GM21381 (cell line): ENCODE measurements at regions not wholly inside any gene's neighbourhood (a gene's known extent, or its start where the extent isn't known, plus 50 kb on each side); places are given as distances from the start of the nearest gene placed in this dataset.

Experiments used
- ATAC-seq: cut with Tn5 transposase; IDR thresholded peaks from one replicate; pipeline ENCODE4 v1.9.1; 2021; ENCODE audit warnings: mild to moderate bottlenecking, moderate library complexity; ENCODE audit not compliant: unreplicated experiment

DNA sequence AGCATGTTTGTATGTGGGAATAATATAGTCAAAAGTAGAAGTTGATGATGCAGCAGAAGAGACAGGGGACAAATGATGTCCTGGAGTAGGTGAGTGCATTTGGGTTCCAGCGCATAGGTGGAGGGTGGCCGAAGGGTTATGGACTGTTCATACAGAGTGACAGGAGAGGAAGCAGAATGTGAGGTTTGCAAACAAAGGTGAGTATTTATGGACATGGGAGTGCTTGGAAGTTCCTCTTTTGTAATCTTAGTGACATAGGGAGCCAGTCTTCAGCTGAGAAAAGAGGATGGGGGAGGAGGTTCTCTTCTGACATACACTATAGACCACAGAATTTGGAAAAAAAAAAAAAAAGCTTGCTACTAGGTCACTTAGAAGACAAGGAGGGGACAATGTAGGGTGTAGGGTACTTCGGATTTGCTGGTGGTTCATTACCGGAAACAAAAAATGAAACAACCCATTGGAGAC is 331.6 kb downstream of the DLEU7 start:
- ATAC-seq = peak; percentile 43

DNA sequence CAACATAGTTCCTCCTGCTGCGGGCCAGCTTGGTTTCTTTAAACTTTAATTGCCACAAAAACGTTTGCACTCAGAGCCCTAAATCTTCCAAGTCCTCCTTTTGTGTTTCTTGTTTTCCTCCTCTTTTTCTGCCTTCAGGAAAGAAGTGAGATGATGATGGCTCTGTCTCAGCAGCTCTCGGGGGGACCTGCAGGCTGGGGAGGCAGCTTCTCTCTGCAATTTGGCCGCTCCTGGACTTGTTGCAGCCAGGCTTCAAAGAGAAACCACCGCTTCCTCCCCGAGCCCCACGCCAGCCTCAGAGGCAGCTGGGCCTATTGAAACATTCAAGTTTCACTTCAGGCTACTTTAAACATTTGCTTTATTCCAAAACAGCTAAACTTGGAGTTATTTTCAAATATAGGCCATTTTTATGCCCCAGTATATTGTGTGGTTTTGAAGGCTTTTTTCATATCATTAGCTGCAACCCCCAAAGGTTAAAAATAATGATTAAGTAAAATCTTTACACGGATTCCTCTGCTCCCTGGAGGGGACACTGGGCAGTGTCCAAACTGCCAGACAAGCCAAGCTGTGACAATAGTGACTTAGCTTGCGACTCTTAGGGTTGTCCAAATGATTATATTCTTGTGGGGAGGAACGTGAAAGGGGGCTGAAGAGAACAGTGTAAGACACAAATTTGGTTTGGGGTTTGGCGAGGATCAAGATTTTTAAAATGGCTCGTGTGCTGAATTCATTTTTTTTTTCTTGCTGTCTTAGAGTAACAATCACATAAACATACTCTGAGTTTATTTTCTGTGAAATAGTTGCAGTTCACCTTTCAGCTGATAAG is 330.8 kb downstream of the DLEU7 start:
- peak; percentile 95 for ATAC-seq

DNA sequence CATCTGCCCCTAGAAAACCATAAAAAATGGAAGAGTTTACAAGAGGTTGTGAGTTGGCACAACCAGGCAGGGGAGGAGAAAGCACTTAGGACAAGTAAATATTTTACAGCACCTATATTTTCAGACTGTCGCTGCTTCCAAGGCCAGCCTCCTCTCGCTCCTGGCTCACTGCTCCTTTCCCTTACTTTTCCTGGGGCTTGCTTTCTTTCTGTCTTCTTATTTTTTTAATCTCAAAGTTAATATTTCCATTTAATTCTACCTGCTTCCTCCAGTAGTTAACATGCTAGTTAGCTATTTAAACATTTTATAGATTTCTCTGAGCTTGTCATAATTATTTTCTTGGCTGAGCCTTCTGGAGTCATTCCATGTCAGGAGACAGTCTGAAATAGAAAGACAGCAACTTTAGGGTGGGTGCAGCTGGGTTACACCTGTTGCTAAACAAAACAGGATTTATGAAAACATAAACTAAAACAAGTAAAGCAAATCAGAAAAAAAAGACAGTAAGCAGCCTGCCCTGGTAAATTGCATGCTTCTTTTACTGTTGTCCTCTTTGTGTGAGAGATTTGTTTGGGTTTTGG is 330.1 kb downstream of the DLEU7 start:
- ATAC-seq = no peak

DNA sequence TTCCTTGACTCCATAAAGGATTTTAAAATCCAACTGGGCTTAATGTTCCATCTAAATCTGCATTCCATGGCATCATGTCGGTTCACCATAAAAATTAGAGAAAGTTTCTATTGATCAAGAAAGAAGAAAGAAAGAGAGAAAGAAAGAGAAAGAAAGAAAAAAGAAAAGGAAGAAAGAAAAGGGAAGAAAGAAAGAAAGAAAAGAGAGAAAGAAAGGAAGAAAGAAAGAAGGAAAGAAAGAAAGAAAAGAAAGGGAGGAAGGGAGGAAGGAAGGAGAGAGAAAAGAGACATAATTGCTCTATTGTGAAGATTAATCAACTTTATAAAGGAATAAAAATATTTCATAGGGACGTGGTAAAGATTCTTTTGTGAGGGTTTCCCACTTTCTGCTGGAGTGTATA is 329.2 kb downstream of the DLEU7 start:
- ATAC-seq = no peak

DNA sequence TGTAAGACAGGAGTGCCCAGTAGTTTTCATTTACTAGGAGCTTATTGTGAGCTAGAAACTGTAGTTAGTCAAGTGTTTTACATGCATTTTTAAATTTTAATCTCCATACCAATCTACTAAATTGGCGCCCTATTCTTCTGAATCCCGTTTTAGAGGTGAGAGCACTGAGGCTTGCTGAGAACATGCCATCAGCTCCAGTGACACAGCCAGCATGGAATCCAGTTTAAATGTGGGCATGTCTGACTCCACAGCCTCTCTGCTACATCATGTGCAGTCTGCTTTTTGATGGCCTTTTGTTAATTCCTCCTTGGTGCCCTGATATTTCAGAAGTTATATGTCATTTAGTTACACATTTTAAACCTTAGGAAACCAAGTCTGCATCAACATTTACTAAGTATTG is 325.4 kb downstream of the DLEU7 start:
- no peak for ATAC-seq

DNA sequence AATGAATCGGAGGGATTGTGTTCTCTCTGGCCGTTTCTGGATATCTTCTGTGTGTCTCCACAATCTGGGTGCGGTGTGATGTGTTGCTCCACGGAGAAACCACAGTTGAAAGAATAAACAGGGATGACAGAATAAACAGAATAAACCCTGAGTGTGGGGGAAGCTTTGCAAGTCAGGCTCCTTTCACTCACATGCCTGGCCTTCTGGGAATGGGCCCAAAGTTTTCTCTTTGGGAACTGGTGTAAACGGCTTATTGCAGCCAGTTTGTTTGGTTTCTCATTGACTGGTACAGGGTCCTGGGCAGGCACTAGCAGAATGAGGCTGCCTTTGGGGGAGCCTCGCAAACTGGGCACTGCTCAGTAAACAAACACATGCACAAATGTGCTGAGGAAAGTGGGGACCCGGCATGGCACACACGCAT is 324.7 kb downstream of the DLEU7 start:
- ATAC-seq = no peak

DNA sequence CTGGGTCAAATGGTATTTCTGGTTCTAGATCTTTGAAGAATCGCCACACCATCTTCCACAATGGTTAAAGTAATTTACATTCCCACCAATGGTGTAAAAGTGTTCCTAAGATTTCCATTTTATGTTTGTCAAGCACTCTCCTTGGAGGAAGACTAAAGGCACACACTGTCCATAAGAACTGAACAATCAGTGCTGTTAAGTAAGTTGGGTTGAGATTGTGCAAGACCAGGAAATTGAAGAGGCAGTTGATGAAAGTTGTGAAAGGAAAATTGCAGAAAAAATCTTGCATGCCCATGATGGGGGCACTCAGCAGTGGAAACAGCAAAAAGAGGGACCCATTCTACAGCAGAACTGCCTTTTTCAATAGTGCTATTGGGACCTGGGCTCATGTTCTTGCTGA is 323.6 kb downstream of the DLEU7 start:
- ATAC-seq = no peak

DNA sequence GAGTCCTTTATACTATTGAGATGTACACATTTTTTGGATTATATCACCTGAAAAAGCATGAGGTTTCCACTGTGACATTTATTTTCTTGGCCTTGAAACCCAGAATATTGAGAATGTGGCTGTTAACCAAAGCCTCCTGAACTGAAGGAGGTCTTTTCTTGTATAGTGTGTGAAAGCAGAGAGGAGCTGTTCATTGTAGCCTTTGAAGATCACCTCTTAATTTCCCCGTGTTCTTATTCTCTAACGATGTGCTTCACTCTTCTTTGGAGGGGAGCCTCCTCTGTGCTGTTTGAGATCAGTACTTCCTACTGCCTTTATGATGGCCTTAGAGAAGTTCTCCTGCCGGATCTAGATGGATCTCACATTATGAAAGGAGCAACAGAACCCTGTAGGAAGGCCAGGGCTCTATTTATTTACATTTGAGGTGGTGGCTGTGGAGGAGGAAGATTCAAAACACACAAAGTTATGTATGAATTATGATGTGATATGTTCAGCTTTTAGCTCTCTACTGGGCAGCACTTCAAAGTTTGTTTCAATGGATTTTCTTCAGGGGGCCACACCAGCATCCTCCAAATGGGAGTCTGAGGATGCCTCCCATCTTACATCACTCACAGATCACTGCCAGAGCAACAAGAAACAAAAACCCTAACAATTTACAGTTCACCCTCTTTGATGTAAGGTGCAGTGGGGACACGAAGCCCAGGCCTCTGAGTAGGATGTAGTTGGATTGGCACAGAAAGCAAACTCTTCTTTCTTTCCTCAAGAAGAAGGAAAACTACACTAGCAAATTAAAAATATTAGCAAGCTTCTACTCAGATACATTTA is 322.3 kb downstream of the DLEU7 start:
- no peak for ATAC-seq

DNA sequence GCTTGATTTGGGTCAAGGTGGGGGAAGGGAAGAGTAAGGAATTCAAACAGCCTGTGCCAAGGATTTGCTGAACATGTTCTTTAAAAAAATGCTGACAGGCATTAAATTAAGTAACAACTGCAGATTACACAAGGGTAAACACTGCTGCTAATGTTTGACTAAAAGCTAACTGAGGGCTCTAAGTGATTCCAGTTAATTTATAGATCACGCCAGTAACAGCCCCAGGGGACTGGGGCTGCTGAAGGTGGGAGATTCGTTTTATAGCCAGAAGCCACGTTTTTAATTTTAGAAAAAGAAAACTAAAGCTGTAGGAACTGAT is 321.7 kb downstream of the DLEU7 start:
- ATAC-seq = no peak

DNA sequence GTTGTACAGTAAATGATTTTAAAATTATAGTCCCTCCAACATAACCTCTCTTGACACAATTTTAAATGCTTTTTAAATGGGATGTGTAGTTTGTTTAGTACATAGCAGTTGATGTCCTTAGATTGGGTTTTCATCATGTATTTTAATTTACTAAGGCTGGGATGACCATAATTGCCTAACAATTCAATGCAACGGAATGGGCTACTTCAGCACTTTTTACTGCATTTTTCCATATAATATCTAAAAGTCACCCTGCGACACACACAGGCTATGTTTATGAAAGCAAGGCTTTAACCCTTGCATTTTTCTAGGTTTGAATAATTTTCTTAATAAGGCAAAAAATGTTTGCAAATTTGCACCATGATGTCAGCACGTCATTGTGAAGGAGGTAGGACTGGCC is 321.0 kb downstream of the DLEU7 start:
- no peak for ATAC-seq

DNA sequence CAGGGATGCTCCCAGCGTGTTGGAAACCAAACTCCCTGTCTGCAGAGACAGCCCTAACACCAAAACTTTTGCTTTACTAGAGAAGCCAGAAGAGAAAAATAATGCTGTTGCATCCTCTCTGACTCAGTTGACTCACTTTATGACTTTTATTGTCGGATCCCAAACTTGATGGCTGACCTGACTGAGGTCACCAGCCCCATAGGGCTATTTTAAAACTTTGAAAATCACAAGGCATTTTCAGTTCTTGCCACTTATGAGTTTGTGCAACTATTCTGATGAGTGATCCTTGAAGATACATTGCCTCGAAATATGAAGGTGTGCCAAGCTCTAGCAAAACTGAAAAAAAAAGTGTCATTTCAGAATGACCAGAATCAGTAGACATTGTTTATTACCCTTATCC is 320.2 kb downstream of the DLEU7 start:
- ATAC-seq = no peak

DNA sequence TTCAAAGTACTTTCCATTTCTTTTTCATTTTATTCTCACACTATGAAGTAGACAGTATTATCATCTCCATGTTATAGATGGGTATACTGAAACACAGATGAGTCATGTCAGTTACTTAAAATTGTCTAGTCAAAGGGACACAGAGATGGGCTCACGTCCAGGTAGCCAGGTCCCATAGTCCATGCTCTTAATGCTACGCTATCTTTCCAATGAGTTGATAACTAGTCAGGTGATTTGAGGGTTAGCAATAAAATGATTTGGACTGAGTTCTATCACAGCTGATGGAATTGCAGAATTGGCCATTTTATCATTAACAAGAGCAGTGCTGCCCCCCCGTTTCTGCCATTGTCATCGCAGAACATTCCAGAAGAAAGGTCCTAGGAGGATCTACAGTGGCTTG is 318.9 kb downstream of the DLEU7 start:
- ATAC-seq = no peak

DNA sequence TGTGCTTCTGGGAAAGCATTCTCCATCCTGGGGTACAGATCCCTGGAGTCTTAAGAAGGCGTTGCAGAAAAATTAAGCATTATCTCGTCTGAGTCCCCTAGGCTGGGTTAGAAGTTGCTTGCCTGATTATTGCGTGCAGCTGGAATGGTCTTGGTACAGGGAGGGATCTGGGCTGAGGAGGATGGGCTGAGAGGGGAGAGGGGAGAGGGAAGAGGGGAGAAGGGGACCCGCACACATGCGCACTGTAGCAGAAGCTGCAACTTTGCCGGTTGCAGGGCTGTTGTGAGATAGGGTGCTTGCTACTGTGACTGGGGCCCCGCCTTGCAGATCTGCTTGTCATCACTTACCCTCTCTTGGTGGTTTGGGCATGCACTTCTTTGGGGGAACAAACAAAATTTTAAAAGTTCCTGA is 316.8 kb downstream of the DLEU7 start:
- no peak for ATAC-seq

DNA sequence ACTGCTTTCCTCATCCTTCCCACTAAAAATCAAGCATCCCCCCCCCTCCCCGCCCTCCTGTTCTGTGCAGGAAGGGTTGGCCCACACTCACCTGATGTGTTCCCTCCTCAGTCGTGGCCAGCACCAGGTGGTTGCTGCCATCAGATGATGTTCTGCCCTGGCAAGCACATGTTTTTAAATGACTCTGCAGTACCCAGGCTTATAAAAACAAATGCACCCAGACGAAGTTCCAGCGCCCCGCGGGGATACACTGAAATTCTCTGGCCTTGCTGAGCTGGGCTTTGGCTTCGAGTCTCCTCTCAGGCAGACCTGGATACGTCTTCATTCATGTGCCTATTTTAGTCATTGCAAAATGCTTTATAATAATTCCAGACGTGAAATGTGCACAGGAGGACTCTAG is 316.3 kb downstream of the DLEU7 start:
- ATAC-seq = no peak

DNA sequence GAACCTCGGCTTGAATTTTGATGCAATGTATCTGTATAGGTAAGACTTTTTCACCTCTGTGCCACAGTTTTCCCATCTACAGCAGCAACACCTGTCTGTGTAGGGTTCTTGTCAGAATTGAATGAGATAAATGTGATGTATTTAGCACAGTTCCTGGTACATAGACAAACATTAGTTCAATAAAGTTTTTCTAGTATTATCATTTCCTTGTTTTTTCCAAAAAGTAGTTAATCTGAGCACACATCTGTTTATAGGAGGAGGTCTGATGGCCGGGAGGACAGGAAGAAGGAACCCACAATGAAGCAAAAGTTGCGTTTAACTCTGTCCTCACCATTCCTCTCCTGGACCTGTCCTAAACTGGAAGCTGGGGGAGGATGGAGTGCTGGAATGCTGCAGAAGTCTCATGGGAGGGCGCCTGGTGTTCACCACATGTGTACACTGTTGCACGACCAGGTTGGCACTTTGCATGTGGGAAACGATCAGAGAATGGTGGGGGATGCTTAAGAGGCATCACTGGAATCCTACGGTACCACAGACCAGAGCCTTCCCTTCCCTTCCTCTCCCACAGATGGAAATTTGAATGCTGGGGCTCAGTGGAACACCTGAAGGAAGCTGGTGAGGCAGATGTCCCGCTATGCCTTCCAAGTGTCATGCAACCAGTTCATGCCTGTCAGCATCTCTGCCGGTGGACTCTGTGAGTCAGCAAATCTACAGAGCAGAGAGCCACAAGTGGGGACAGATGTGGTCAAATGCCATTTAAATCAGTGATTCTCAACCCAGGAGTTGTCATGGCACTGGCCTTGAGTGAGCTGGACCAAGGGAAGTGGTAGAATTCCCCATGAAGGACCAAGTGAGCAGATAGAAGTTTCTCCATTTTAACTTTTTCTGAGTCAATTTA is 315.6 kb downstream of the DLEU7 start:
- ATAC-seq = no peak

DNA sequence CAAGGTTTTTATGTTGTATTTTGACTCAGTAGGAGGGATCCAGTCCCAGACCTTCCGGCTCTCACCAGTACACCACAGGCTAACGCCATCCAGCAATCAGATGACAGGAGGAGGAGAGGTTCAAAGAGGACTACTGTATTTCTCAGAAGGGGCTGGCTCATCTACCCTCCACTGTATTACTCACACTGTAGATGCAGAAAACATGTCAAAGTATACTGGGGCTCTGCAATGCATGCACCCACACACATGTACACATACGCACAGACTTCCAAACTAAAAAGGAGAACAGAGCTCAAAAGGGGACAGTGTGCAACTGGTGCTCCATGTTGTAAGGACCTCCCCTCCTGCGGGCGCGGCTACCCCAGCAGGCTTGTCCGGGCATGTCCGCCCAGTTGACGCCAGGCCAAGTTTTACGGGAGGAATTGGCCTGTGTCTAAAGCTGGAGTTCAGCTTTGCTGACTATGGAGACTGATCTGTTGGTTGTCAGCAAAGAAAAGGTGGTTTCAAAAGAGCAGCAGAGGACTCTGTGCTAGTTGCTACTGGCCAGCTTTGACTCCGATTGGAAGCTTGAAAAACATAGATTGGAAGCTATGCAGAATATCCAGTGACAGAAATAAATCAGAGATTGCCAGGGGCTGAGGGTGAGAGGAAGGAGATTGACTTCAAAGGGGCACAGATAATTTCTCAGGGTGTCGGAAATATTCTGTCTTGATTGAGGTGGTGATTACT is 314.2 kb downstream of the DLEU7 start:
- no peak for ATAC-seq

DNA sequence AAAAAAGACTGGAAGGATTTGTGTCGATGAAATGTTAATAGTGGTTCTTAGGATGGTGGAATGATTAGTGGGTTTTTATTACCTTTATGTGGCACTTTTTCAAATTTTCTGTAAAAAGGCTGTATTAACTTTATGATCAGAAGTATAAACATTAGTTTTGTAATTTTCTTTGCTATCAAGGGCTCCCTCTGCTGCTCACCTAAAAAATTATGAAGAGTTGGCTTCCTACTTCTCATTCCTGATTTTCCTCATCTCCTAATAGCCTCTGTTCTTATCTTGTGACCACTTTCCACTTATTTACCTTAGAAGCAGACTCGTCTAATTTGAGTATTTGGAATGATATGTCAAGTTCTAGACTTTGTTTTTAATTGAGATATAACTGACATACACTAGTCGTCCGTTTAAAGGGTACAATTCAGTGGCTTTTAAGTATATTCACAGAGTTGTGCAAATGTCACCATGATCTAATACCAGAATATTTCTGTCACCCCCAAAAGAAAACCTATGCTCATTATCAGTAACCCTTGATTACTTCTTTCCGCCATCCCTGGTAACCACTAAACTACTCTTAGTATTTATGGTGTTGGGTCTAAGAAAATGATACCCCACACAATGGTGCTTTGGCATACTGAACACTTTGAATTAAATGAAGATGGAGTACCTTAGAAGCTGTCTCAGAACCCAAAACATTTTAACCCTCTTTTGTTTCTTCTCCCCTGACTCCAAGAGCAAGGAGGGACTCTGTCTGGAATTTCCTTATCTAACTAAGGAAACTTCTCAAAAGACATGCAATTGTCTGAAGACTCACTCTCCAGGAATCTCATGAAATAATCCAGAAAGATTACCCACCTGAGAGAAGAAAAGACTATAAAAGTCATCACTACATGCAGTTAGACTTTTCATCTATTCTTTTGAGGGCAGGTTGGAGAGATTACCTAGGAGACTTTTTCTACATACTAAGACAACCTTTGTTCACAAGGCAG is 311.3 kb downstream of the DLEU7 start:
- no peak for ATAC-seq

DNA sequence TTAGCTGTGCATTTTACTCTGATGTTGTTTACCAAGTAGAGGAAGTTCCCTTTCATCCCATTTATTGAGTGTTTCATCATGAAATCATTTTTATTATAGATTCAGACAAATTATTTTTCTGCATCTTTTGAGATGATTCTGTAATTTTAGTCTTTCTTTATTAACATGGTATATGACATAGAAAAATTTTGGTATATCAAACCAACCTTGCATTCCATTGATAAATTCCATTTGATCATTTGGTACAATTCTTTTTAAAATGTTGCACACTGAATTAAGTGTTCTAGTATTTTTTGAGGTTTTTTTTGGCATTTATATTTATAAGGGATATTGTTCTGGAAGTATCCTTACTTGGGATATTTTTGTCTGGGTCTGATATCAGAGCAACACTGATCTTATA is 308.4 kb downstream of the DLEU7 start:
- ATAC-seq = no peak

DNA sequence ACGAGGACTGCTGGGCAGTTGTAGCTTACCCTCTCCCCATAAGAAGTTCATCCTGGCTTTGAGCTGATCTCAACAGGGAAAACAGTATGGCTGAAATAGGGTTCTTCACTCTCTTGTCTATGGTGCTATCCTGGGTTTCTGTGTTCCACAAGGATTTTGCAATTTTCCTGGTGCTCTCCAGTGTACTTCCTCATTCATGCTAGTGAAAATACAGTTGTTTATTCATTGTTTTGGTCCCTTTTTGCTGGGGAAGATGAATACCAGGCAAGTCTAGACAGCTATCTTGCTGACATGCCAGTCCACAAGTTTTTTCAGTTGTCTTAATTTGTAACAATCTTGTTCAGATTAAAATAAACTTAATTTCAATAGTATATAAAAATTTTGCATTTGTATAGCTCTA is 306.5 kb downstream of the DLEU7 start:
- ATAC-seq = no peak
